H9 (cell line): ENCODE measurements at regions not wholly inside any gene's neighbourhood (a gene's known extent, or its start where the extent isn't known, plus 50 kb on each side); places are given as distances from the start of the nearest gene placed in this dataset.

Experiments used
- DNase-seq: peaks from one replicate; pipeline ENCODE4 v3.0.0-alpha.2; 2017
- H2AFZ ChIP-seq: one replicate; pipeline ENCODE4 v1.6.1; 2013; ENCODE audit warnings: mild to moderate bottlenecking, low read length, control low read depth, moderate library complexity
- H2AK5ac ChIP-seq: 2 replicates; pipeline ENCODE4 v1.6.1; 2013; ENCODE audit warnings: low read length, control low read depth, mixed read lengths; ENCODE audit not compliant: insufficient read length
- H2BK120ac ChIP-seq: one replicate; pipeline ENCODE4 v1.6.1; 2013; ENCODE audit warnings: low read depth, mild to moderate bottlenecking, low read length, control low read depth, inconsistent platforms; ENCODE audit not compliant: poor library complexity, severe bottlenecking
- H2BK12ac ChIP-seq: 2 replicates; pipeline ENCODE4 v1.6.1; 2013; ENCODE audit warnings: low read length, control low read depth, mixed read lengths, low read depth; ENCODE audit not compliant: insufficient read length
- H2BK15ac ChIP-seq: 2 replicates; pipeline ENCODE4 v1.6.1; 2013; ENCODE audit warnings: low read depth, low read length, control low read depth
- H2BK20ac ChIP-seq: one replicate; pipeline ENCODE4 v1.6.1; 2013; ENCODE audit warnings: low read depth, mild to moderate bottlenecking, low read length, control low read depth, inconsistent platforms; ENCODE audit not compliant: poor library complexity, severe bottlenecking
- H2BK5ac ChIP-seq: 2 replicates; pipeline ENCODE4 v1.6.1; 2013; ENCODE audit warnings: low read length, control low read depth, mixed read lengths; ENCODE audit not compliant: insufficient read length
- H3K14ac ChIP-seq: 2 replicates; pipeline ENCODE4 v1.6.1; 2013; ENCODE audit warnings: low read length, control low read depth; ENCODE audit not compliant: insufficient read depth
- H3K18ac ChIP-seq: 2 replicates; pipeline ENCODE4 v1.6.1; 2013; ENCODE audit warnings: low read depth, mild to moderate bottlenecking, mixed read lengths, low read length, control low read depth; ENCODE audit not compliant: insufficient read length
- H3K23ac ChIP-seq: 2 replicates; pipeline ENCODE4 v1.6.1; 2013; ENCODE audit warnings: low read length, control low read depth, mixed read lengths, low read depth; ENCODE audit not compliant: insufficient read length
- H3K23me2 ChIP-seq: 2 replicates; pipeline ENCODE4 v1.6.1; 2013; ENCODE audit warnings: low read depth, mild to moderate bottlenecking, mixed read lengths, low read length, control low read depth; ENCODE audit not compliant: insufficient read length, poor library complexity, severe bottlenecking
- H3K27ac ChIP-seq: 2 replicates; pipeline ENCODE4 v1.5.1; 2013; ENCODE audit warnings: low read length, control low read depth, mixed read lengths, low read depth; ENCODE audit not compliant: insufficient read length
- H3K27me3 ChIP-seq: 2 replicates; pipeline ENCODE4 v1.6.1; 2013; ENCODE audit warnings: low read length, control low read depth, inconsistent platforms; ENCODE audit not compliant: insufficient read depth
- H3K4ac ChIP-seq: 2 replicates; pipeline ENCODE4 v1.6.1; 2013; ENCODE audit warnings: low read depth, mild to moderate bottlenecking, control low read depth, inconsistent platforms, low read length, moderate library complexity
- H3K4me1 ChIP-seq: 2 replicates; pipeline ENCODE4 v1.6.1; 2013; ENCODE audit warnings: low read length, control low read depth, inconsistent platforms; ENCODE audit not compliant: insufficient read depth
- H3K4me2 ChIP-seq: 2 replicates; pipeline ENCODE4 v1.6.1; 2013; ENCODE audit warnings: low read length, control low read depth, mixed read lengths; ENCODE audit not compliant: insufficient read length, insufficient read depth
- H3K56ac ChIP-seq: 2 replicates; pipeline ENCODE4 v1.6.1; 2013; ENCODE audit warnings: low read depth, mild to moderate bottlenecking, mixed read lengths, low read length, control low read depth; ENCODE audit not compliant: insufficient read length
- H3K79me1 ChIP-seq: 2 replicates; pipeline ENCODE4 v1.6.1; 2013; ENCODE audit warnings: low read depth, mild to moderate bottlenecking, moderate library complexity, low read length, control low read depth, inconsistent platforms; ENCODE audit not compliant: insufficient read depth, poor library complexity, severe bottlenecking
- H3K79me2 ChIP-seq: 2 replicates; pipeline ENCODE4 v1.6.1; 2013; ENCODE audit warnings: low read length, control low read depth, inconsistent platforms; ENCODE audit not compliant: insufficient read depth
- H3K9ac ChIP-seq: 2 replicates; pipeline ENCODE4 v1.6.1; 2013; ENCODE audit warnings: low read length, control low read depth, mixed read lengths; ENCODE audit not compliant: insufficient read length; ENCODE audit errors: extremely low read depth
- H3K9me3 ChIP-seq: one replicate; pipeline ENCODE4 v1.6.1; 2013; ENCODE audit warnings: low read depth, low read length, inconsistent platforms; ENCODE audit not compliant: control insufficient read depth
- H3T11ph ChIP-seq: one replicate; pipeline ENCODE4 v1.6.1; 2013; ENCODE audit warnings: mild to moderate bottlenecking, low read length, control low read depth, inconsistent platforms
- H4K20me1 ChIP-seq: one replicate; pipeline ENCODE4 v1.6.1; 2013; ENCODE audit not compliant: control insufficient read depth, insufficient read length, insufficient read depth
- H4K5ac ChIP-seq: 2 replicates; pipeline ENCODE4 v1.6.1; 2013; ENCODE audit warnings: low read depth, mild to moderate bottlenecking, mixed read lengths, low read length, control low read depth; ENCODE audit not compliant: insufficient read length
- H4K8ac ChIP-seq: replicated peaks from 2 replicates; pipeline ENCODE4 v1.6.1; 2013; ENCODE audit warnings: low read length, control low read depth, mixed read lengths, low read depth; ENCODE audit not compliant: insufficient read length
- H4K91ac ChIP-seq: 2 replicates; pipeline ENCODE4 v1.6.1; 2013; ENCODE audit warnings: low read depth, mild to moderate bottlenecking, moderate library complexity, mixed read lengths, low read length, control low read depth; ENCODE audit not compliant: insufficient read length
- H3K27ac Mint-ChIP-seq, 3 experiments: 2 replicates in 2 of 3; 3 replicates in 1 of 3; pipeline ENCODE4 v1.8.0; 2020 to 2021; ENCODE audit warnings: mixed read lengths in 3 of 3, mild to moderate bottlenecking in 1 of 3, moderate library complexity in 1 of 3
- H3K27me3 Mint-ChIP-seq: 2 replicates; pipeline ENCODE4 v1.8.0; 2021; ENCODE audit warnings: low read depth, mild to moderate bottlenecking, moderate library complexity, mixed read lengths
- H3K36me3 Mint-ChIP-seq, 3 experiments: 2 replicates in 2 of 3; 3 replicates in 1 of 3; pipeline ENCODE4 v1.8.0; 2020 to 2021; ENCODE audit warnings: low read depth in 3 of 3, mixed read lengths in 3 of 3; ENCODE audit not compliant: insufficient read depth in 1 of 3
- H3K4me1 Mint-ChIP-seq, 2 experiments: 2 replicates each; pipeline ENCODE4 v1.8.0; 2020; ENCODE audit warnings: mixed read lengths in 2 of 2
- H3K4me3 Mint-ChIP-seq, 2 experiments: 2 replicates in 1 of 2; 3 replicates in 1 of 2; pipeline ENCODE4 v1.8.0; 2020 to 2021; ENCODE audit warnings: mild to moderate bottlenecking in 2 of 2, mixed read lengths in 2 of 2, moderate library complexity in 1 of 2
- H3K9me3 Mint-ChIP-seq, 2 experiments: 2 replicates in 1 of 2; 3 replicates in 1 of 2; pipeline ENCODE4 v1.8.0; 2020; ENCODE audit warnings: mild to moderate bottlenecking in 2 of 2, mixed read lengths in 2 of 2, moderate library complexity in 1 of 2
- CTCF ChIP-seq: fragments of 200-600 bp; sonication (generic); conservative IDR thresholded peaks from 3 replicates; pipeline ENCODE4 v1.8.0; 2021; ENCODE audit warnings: antibody characterized with exemption, mild to moderate bottlenecking
- WGBS: extraction: QIAGEN DNeasy Blood & Tissue Kit; methylation state at CpG from one replicate; pipeline ENCODE4 v1.1.7; 2013; ENCODE audit warnings: missing lambda C conversion rate, low lambda C conversion rate, mixed read lengths; ENCODE audit not compliant: insufficient read length; ENCODE audit errors: extremely low coverage; 5-methylcytosine and 5-hydroxymethylcytosine counted together

- Histone ChIP-seq H3K9ac (no peak overlapping the region), H3K23me2 (no peaks in the 10 kb centered on the region), H3K4ac (no peak overlapping the region), H2BK120ac (no peak overlapping the region), H3K56ac (no peak overlapping the region), H3K79me1 (no peaks in the 10 kb centered on the region), H4K5ac (no peak overlapping the region), H3K4me2 (no peak overlapping the region), H2BK20ac (no peak overlapping the region), H2BK15ac (no peak overlapping the region), H2AFZ (no peak overlapping the region), H4K91ac (no peak overlapping the region), H3K4me1 (no peaks in the 10 kb centered on the region), H3K27ac (no peak overlapping the region), H2BK5ac (no peak overlapping the region), H3K79me2 (no peaks in the 10 kb centered on the region), H3K18ac (no peak overlapping the region), H2AK5ac (no peak overlapping the region), H3K27me3 (no peaks in the 10 kb centered on the region), H3K23ac (no peak overlapping the region), H2BK12ac (no peak overlapping the region), H3K9me3 (no peaks in the 10 kb centered on the region), H4K20me1 (no peaks in the 10 kb centered on the region), H4K8ac (no peak overlapping the region), H3K14ac (no peak overlapping the region), H3T11ph (no peak overlapping the region)
- no peak overlapping the region for H3K27ac Mint-ChIP-seq
- no CpG with 5 or more reads among the region's 3 CpGs for WGBS
- peaks cover 3 to 4% of the 10 kb centered on the region in 2 experiments; a peak in 2 of 4 replicates for H3K4me1 Mint-ChIP-seq
- DNase-seq: no peak
- H3K4me3 Mint-ChIP-seq: no peak overlapping the region
- no peak for TF ChIP-seq CTCF
- H3K9me3 Mint-ChIP-seq: peaks cover 7 to 15% of the 10 kb centered on the region in 2 experiments
- H3K27me3 Mint-ChIP-seq: no peaks in the 10 kb centered on the region
- H3K36me3 Mint-ChIP-seq: peaks cover 4 to 15% (median 10%) of the 10 kb centered on the region in 3 experiments
Observed at GRCh38 chr5:125452991-125453390, 706.6 kb upstream of the ZNF608 start.
